Stimulated activated CD8-positive, alpha-beta memory T cell treated with anti-CD3 and anti-CD28 coated beads, Interleukin-2, amount 100 ng/mL, for 1 hour (primary cell): ENCODE measurements at regions not wholly inside any gene's neighbourhood (a gene's known extent, or its start where the extent isn't known, plus 50 kb on each side); places are given as distances from the start of the nearest gene placed in this dataset.

Experiments
- DNase-seq, 2 donors: peaks; one replicate each; pipeline ENCODE4 v3.0.0-alpha.2; 2020; ENCODE audit warnings: low read depth in 2 of 2

GRCh38 chr13:91162180-91162579 is 185.3 kb upstream of the MIR17HG start:
- no peak for DNase-seq

GRCh38 chr13:91162589-91162988 is 184.9 kb upstream of the MIR17HG start:
- no peak for DNase-seq

GRCh38 chr13:91165758-91166157 is 181.7 kb upstream of the MIR17HG start:
- no peak for DNase-seq

GRCh38 chr13:91166714-91167511 is 180.6 kb upstream of the MIR17HG start:
- DNase-seq, result no peak

GRCh38 chr13:91167706-91168385 is 179.6 kb upstream of the MIR17HG start:
- no peak for DNase-seq

GRCh38 chr13:91168386-91168711 is 179.1 kb upstream of the MIR17HG start:
- no peak for DNase-seq

- DNase-seq, result no peak
These were observed 178.0 kb upstream of the MIR17HG start for GRCh38 chr13:91169321-91170050.

- no peak for DNase-seq
These were observed 175.3 kb upstream of the MIR17HG start for GRCh38 chr13:91172160-91172559.

GRCh38 chr13:91174886-91175501 is 172.5 kb upstream of the MIR17HG start:
- no peak for DNase-seq

GRCh38 chr13:91178099-91178498 is 169.4 kb upstream of the MIR17HG start:
- DNase-seq, result no peak

GRCh38 chr13:91181892-91182291 is 165.6 kb upstream of the MIR17HG start:
- no peak for DNase-seq

GRCh38 chr13:91184244-91184926 is 163.1 kb upstream of the MIR17HG start:
- no peak for DNase-seq

GRCh38 chr13:91185294-91185863 is 162.1 kb upstream of the MIR17HG start:
- no peak for DNase-seq

- DNase-seq, result no peak
These were observed 160.0 kb upstream of the MIR17HG start for GRCh38 chr13:91187522-91187921.

GRCh38 chr13:91189506-91189905 is 158.0 kb upstream of the MIR17HG start:
- DNase-seq, result no peak

- DNase-seq, result no peak
These were observed 154.1 kb upstream of the MIR17HG start for GRCh38 chr13:91193358-91193757.

GRCh38 chr13:91195789-91196188 is 151.7 kb upstream of the MIR17HG start:
- no peak for DNase-seq

GRCh38 chr13:91196958-91197357 is 150.5 kb upstream of the MIR17HG start:
- DNase-seq, result no peak

- DNase-seq, result no peak
These were observed 147.6 kb upstream of the MIR17HG start for GRCh38 chr13:91199866-91200265.

- no peak for DNase-seq
These were observed 147.0 kb upstream of the MIR17HG start for GRCh38 chr13:91200486-91200885.

- no peak for DNase-seq
These were observed 144.1 kb upstream of the MIR17HG start for GRCh38 chr13:91203430-91203829.
